K562 (cell line): ENCODE measurements at regions not wholly inside any gene's neighbourhood (a gene's known extent, or its start where the extent isn't known, plus 50 kb on each side); places are given as distances from the start of the nearest gene placed in this dataset.
A peak's percentile ranks its signal among the peaks of the same experiment; 100 is the strongest.

Experiments
- ATAC-seq: fragments of 200-7000 bp; cut with Tn5 transposase; 3 replicates; pipeline ENCODE4 v1.9.1; 2020; ENCODE audit warnings: moderate library complexity
- BruUV-seq: library from RNA; stranded (reverse); fragments of 400-500 nt; replicated peaks from 2 replicates; lab custom pipeline; 2021; lab: Mats Ljungman, UMichigan
- CTCF ChIA-PET: fragments of 300-600 bp; formaldehyde crosslinking; extraction: SDS; loops from one replicate; lab custom pipeline; 2021; ENCODE audit warnings: low intra/inter-chr PET ratio; lab: Yijun Ruan, JAX
- POLR2A ChIA-PET: fragments of 300-600, 350-650 bp; sonication (Branson Sonifier 250); formaldehyde crosslinking; extraction: SDS; loops from one replicate; lab custom pipeline; 2021; ENCODE audit warnings: antibody characterized with exemption, inconsistent platforms; lab: Yijun Ruan, JAX
- DNase-seq, 4 experiments: peaks; one replicate each; pipeline versions ENCODE4 v3.0.0 to v3.0.0-alpha.2; 2011 to 2018; ENCODE audit warnings: low spot score in 3 of 4, mixed read lengths in 3 of 4; ENCODE audit errors: extremely low read depth in 1 of 4
- FAIRE-seq: peaks from 2 replicates; lab custom pipeline; 2011; peaks lifted over from hg19 to GRCh38; lab: Jason Lieb, UNC
- H2AFZ ChIP-seq: 2 replicates; pipeline ENCODE4 v1.6.0; 2011; ENCODE audit warnings: low read depth, low read length, control low read depth, inconsistent platforms
- H3K27ac ChIP-seq: fragments of 200-600 bp; 3 replicates; pipeline ENCODE4 v1.8.0; 2011; ENCODE audit warnings: low read depth, mild to moderate bottlenecking, control low read depth, inconsistent platforms, low read length, moderate library complexity, mixed read lengths; ENCODE audit errors: extremely low read depth
- H3K27me3 ChIP-seq, 2 experiments: fragments of 300-600 bp in 1 of 2; 2 replicates in 1 of 2; 3 replicates in 1 of 2; pipeline versions ENCODE4 v1.6.0 to v1.8.0; 2011; ENCODE audit warnings: inconsistent platforms in 2 of 2, low read length in 2 of 2, mild to moderate bottlenecking in 1 of 2, mixed read lengths in 1 of 2, moderate library complexity in 1 of 2; ENCODE audit not compliant: control insufficient read depth in 2 of 2, insufficient read depth in 2 of 2
- H3K36me3 ChIP-seq: fragments of 300-600 bp; 3 replicates; pipeline ENCODE4 v1.8.0; 2011; ENCODE audit warnings: mild to moderate bottlenecking, low read length, inconsistent platforms; ENCODE audit not compliant: control insufficient read depth, insufficient read depth
- H3K4me1 ChIP-seq, 2 experiments: fragments of 200-600 bp in 1 of 2; replicated peaks in 1 of 2; 2 replicates in 1 of 2; 3 replicates in 1 of 2; pipeline versions ENCODE4 v1.5.1 to v1.8.0; 2011; ENCODE audit warnings: inconsistent platforms in 2 of 2, low read length in 2 of 2, mild to moderate bottlenecking in 1 of 2, mixed read lengths in 1 of 2, moderate library complexity in 1 of 2; ENCODE audit not compliant: control insufficient read depth in 2 of 2, insufficient read depth in 2 of 2
- H3K4me2 ChIP-seq: 2 replicates; pipeline ENCODE4 v1.6.1; 2011; ENCODE audit warnings: low read length, control low read depth, inconsistent platforms, mixed read lengths; ENCODE audit not compliant: insufficient read depth
- H3K4me3 ChIP-seq: fragments of 200-600 bp; sonication (generic), shearing (Covaris generic); 2 replicates; pipeline ENCODE4 v1.5.1; 2016; ENCODE audit warnings: control low read depth, inconsistent platforms
- H3K79me2 ChIP-seq: fragments of 200-600 bp; 3 replicates; pipeline ENCODE4 v1.8.0; 2011; ENCODE audit warnings: low read length, inconsistent platforms; ENCODE audit not compliant: control insufficient read depth, insufficient read depth
- H3K9ac ChIP-seq, 2 experiments: 2 replicates each; pipeline versions ENCODE4 v1.6.0 to v1.6.1; 2011; ENCODE audit warnings: low read depth in 2 of 2, low read length in 2 of 2, control low read depth in 1 of 2, inconsistent platforms in 1 of 2, mild to moderate bottlenecking in 1 of 2, mixed read lengths in 1 of 2; ENCODE audit not compliant: insufficient read depth in 1 of 2
- H3K9me1 ChIP-seq: one replicate; pipeline ENCODE4 v1.6.0; 2011; ENCODE audit warnings: inconsistent platforms, mild to moderate bottlenecking, low read length, moderate library complexity; ENCODE audit not compliant: control insufficient read depth, insufficient read depth
- H3K9me3 ChIP-seq: replicated peaks from 2 replicates; pipeline ENCODE4 v1.5.1; 2011; ENCODE audit warnings: low read depth, low read length, inconsistent platforms; ENCODE audit not compliant: control insufficient read depth, insufficient read depth
- H4K20me1 ChIP-seq: replicated peaks from 2 replicates; pipeline ENCODE4 v1.6.1; 2011; ENCODE audit warnings: low read length, inconsistent platforms, mixed read lengths; ENCODE audit not compliant: control insufficient read depth, insufficient read depth
- ARNT ChIP-seq, 2 experiments: fragments of 450-650 bp; IDR thresholded peaks; 2 replicates each; pipeline ENCODE4 v1.6.1; 2016; ENCODE audit warnings: mild to moderate bottlenecking in 1 of 2
- BHLHE40 ChIP-seq: IDR thresholded peaks from 2 replicates; pipeline ENCODE4 v1.6.1; 2011; ENCODE audit warnings: low read length, improper control_type of control experiment
- CBFA2T3 ChIP-seq: fragments of 450-650 bp; IDR thresholded peaks from 2 replicates; pipeline ENCODE4 v1.6.1; 2017
- CCNT2 ChIP-seq: IDR thresholded peaks from 2 replicates; pipeline ENCODE4 v1.6.1; 2011; ENCODE audit warnings: borderline replicate concordance, low read depth, mild to moderate bottlenecking, moderate library complexity, mixed read lengths, low read length; ENCODE audit not compliant: insufficient read length; ENCODE audit errors: extremely low read depth
- CXXC5 ChIP-seq: fragments of 250-450 bp; sonication (Bioruptor Pico); IDR thresholded peaks from 2 replicates; pipeline ENCODE4 v1.8.0; 2022; ENCODE audit warnings: inconsistent platforms, mild to moderate bottlenecking, moderate library complexity
- FOSL1 ChIP-seq: fragments of 200-800 bp; sonication (Bioruptor generic); conservative IDR thresholded peaks from 2 replicates; pipeline ENCODE4 v1.6.1; 2016; ENCODE audit warnings: missing genetic modification characterization, missing compliant biosample characterization
- HDAC1 ChIP-seq, 2 experiments: fragments of 450-650 bp; IDR thresholded peaks; 2 replicates each; pipeline ENCODE4 v1.6.1; 2016 to 2017; ENCODE audit warnings: inconsistent platforms in 1 of 2, mild to moderate bottlenecking in 1 of 2, moderate library complexity in 1 of 2
- PTTG1 ChIP-seq: fragments of 450-650 bp; IDR thresholded peaks from 2 replicates; pipeline ENCODE4 v1.6.1; 2016; ENCODE audit warnings: low read depth, mild to moderate bottlenecking, missing genetic modification characterization, missing compliant biosample characterization
- ZSCAN32 ChIP-seq: fragments of 450-650 bp; formaldehyde crosslinking; IDR thresholded peaks from 2 replicates; pipeline ENCODE4 v1.4.0; 2020; ENCODE audit warnings: mild to moderate bottlenecking, moderate library complexity
- WGBS: fragments of 100-300 bp; shearing (Covaris generic); methylation state at CpG from one replicate; pipeline ENCODE4 v1.1.6; 2016; ENCODE audit warnings: low coverage, mixed read lengths; ENCODE audit not compliant: insufficient coverage; ENCODE audit errors: missing lambda C conversion rate; 5-methylcytosine and 5-hydroxymethylcytosine counted together
- in situ Hi-C: fragments of 300-500 bp; cut with MboI; formaldehyde crosslinking; loops from 4 replicates; pipeline ENCODE4 v1.15.0; 2018; ENCODE audit warnings: inconsistent platforms, mixed read lengths
- intact Hi-C: fragments of 100-400 bp; cut with micrococcal nuclease; formaldehyde crosslinking; loops from 2 replicates; pipeline ENCODE4 v1.14.2; 2022
- TF ChIP-seq, protein P1 (sequence below), 2 experiments: fragments of 450-650 bp; conservative IDR thresholded peaks; 2 replicates each; pipeline ENCODE4 v1.6.1; 2017; ENCODE audit warnings: mild to moderate bottlenecking in 2 of 2, moderate library complexity in 2 of 2
- TF ChIP-seq, protein P2 (sequence below), 2 experiments: fragments of 150-350 bp in 1 of 2; IDR thresholded peaks; 2 replicates each; pipeline ENCODE4 v1.6.1; 2012 to 2016; ENCODE audit warnings: low read depth in 2 of 2, low read length in 2 of 2, mild to moderate bottlenecking in 1 of 2, moderate library complexity in 1 of 2
- TF ChIP-seq, protein P3 (sequence below): sonication (generic); formaldehyde crosslinking; IDR thresholded peaks from 2 replicates; pipeline ENCODE4 v1.8.0; 2023; ENCODE audit warnings: mild to moderate bottlenecking, missing genetic modification reagents
- TF ChIP-seq, protein P4 (sequence below): fragments of 450-650 bp; formaldehyde crosslinking; IDR thresholded peaks from 2 replicates; pipeline ENCODE4 v1.4.0; 2022; ENCODE audit warnings: missing genetic modification characterization

DNA sequence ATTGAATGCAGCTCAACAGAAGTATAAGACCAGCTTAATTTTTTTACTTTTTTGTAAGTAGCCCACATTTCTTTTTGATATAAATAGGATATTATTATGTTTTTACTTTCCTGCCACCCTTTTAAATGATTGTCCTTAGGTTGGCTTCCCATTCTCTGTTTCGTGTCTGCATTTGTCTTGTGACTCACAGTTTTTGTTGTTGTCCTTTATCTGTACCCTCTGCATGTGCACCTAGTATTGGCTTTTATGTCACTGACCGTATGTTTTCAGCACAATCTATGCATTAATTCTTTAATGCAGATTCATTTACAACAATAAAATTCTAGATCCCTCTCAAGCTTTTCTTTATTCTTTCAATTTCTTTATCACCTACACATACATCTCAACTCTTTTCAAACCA, 474.2 kb upstream of the FANCL start:
- no TSS peak for BruUV-seq
- peaks cover 0 to 24% of the 10 kb centered on the region in 2 experiments; a peak in 4 of 5 replicates for H3K4me1 ChIP-seq
- H3K27ac ChIP-seq = peak overlapping the region; percentile 19; the same call in 1 of the 3 replicates
- no peaks in the 10 kb centered on the region for H3K27me3 ChIP-seq
- no peaks in the 10 kb centered on the region for H3K36me3 ChIP-seq
- H3K9me1 ChIP-seq = no peaks in the 10 kb centered on the region
- no peaks in the 10 kb centered on the region for H3K79me2 ChIP-seq
- peak overlapping the region in 1 of 2 experiments; percentile 11; a peak in 1 of 4 replicates for H3K9ac ChIP-seq
- CTCF ChIA-PET = no interaction called here
- H4K20me1 ChIP-seq = no peaks in the 10 kb centered on the region
- ATAC-seq (no peak), FAIRE-seq (peak; percentile 11), DNase-seq (no peak)
- H3K9me3 ChIP-seq = no peaks in the 10 kb centered on the region
- H3K4me2 ChIP-seq = no peak overlapping the region
- POLR2A ChIA-PET = no interaction called here
- peak overlapping the region; percentile 63 for H2AFZ ChIP-seq
- in situ Hi-C loops = no loop called here
- WGBS = 9% methylated on average over 2 of the region's 2 CpGs
- intact Hi-C loops = no loop called here
- no peak overlapping the region for H3K4me3 ChIP-seq
- TF ChIP-seq HDAC1 (IDR thresholded peaks at IDR 0.05) (no peak), ARNT (IDR thresholded peaks at IDR 0.05) (no peak), BHLHE40 (peak; percentile 61; the same call in 1 of the 2 replicates), CXXC5 (no peak), CBFA2T3 (peak; percentile 21; the same call in 1 of the 2 replicates), ZSCAN32 (no peak), CCNT2 (no peak), FOSL1 (peak; percentile 76), PTTG1 (tag) (no peak)
- TF ChIP-seq, protein P1, sequence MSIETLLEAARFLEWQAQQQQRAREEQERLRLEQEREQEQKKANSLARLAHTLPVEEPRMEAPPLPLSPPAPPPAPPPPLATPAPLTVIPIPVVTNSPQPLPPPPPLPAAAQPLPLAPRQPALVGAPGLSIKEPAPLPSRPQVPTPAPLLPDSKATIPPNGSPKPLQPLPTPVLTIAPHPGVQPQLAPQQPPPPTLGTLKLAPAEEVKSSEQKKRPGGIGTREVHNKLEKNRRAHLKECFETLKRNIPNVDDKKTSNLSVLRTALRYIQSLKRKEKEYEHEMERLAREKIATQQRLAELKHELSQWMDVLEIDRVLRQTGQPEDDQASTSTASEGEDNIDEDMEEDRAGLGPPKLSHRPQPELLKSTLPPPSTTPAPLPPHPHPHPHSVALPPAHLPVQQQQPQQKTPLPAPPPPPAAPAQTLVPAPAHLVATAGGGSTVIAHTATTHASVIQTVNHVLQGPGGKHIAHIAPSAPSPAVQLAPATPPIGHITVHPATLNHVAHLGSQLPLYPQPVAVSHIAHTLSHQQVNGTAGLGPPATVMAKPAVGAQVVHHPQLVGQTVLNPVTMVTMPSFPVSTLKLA (conservative IDR thresholded peaks at IDR 0.05) = 0 out of 4 replicates have a peak, but pooled peaks of 1 of the 2 experiments have one; percentile 14
- TF ChIP-seq, protein P2, sequence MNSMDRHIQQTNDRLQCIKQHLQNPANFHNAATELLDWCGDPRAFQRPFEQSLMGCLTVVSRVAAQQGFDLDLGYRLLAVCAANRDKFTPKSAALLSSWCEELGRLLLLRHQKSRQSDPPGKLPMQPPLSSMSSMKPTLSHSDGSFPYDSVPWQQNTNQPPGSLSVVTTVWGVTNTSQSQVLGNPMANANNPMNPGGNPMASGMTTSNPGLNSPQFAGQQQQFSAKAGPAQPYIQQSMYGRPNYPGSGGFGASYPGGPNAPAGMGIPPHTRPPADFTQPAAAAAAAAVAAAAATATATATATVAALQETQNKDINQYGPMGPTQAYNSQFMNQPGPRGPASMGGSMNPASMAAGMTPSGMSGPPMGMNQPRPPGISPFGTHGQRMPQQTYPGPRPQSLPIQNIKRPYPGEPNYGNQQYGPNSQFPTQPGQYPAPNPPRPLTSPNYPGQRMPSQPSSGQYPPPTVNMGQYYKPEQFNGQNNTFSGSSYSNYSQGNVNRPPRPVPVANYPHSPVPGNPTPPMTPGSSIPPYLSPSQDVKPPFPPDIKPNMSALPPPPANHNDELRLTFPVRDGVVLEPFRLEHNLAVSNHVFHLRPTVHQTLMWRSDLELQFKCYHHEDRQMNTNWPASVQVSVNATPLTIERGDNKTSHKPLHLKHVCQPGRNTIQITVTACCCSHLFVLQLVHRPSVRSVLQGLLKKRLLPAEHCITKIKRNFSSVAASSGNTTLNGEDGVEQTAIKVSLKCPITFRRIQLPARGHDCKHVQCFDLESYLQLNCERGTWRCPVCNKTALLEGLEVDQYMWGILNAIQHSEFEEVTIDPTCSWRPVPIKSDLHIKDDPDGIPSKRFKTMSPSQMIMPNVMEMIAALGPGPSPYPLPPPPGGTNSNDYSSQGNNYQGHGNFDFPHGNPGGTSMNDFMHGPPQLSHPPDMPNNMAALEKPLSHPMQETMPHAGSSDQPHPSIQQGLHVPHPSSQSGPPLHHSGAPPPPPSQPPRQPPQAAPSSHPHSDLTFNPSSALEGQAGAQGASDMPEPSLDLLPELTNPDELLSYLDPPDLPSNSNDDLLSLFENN (IDR thresholded peaks at IDR 0.05; ENCODE audit: low read depth in 2 of 2, low read length in 2 of 2) = no peak
- TF ChIP-seq, protein P3, sequence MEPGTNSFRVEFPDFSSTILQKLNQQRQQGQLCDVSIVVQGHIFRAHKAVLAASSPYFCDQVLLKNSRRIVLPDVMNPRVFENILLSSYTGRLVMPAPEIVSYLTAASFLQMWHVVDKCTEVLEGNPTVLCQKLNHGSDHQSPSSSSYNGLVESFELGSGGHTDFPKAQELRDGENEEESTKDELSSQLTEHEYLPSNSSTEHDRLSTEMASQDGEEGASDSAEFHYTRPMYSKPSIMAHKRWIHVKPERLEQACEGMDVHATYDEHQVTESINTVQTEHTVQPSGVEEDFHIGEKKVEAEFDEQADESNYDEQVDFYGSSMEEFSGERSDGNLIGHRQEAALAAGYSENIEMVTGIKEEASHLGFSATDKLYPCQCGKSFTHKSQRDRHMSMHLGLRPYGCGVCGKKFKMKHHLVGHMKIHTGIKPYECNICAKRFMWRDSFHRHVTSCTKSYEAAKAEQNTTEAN (CRISPR knock-in tag) = no peak
- TF ChIP-seq, protein P4, sequence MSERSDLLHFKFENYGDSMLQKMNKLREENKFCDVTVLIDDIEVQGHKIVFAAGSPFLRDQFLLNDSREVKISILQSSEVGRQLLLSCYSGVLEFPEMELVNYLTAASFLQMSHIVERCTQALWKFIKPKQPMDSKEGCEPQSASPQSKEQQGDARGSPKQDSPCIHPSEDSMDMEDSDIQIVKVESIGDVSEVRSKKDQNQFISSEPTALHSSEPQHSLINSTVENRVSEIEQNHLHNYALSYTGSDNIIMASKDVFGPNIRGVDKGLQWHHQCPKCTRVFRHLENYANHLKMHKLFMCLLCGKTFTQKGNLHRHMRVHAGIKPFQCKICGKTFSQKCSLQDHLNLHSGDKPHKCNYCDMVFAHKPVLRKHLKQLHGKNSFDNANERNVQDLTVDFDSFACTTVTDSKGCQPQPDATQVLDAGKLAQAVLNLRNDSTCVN = no peak
